ENCODE measurements at regions not wholly inside any gene's neighbourhood (a gene's known extent, or its start where the extent isn't known, plus 50 kb on each side); places are given as distances from the start of the nearest gene placed in this dataset.
"Not testable (repeated sequence)": the region's sequence is repeated elsewhere in the genome, so short reads cannot be mapped to it uniquely, and the experiment has no call there.

GRCh38 chr2:239832490-239833268 is 192.5 kb downstream of the NDUFA10 start:
- DNase-seq (ENCODE audit: low read depth in 2 of 2): no peak

DNA sequence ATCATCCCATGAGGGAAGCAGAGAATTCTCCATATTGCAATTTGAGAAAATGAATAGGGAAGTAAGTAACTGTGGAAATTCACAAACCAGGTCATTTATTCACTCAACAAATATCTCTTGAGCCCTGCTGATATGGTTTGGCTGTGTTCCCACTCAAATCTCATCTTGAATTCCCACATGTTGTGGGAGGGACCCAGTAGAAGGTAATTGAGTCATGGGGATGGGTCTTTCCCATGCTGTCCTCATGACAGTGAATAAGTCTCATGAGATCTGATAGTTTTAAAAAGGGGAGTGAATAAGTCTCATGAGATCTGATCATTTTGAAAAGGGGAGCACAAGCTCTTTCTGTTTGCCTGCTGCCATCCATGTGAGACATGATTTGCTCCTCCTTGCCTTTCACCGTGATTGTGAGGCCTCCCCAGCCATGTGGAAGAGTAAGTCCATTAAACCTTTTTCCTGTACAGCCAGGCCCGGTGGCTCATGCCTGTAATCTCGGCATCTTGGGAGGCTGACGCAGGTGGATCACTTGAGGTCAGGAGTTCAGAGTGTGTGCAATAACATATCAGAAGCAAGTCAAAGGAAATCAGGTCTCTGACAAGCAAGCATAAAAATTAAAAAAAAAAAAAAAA is 193.2 kb downstream of the NDUFA10 start:
- DNase-seq (ENCODE audit: low read depth in 2 of 2): no peak

DNA sequence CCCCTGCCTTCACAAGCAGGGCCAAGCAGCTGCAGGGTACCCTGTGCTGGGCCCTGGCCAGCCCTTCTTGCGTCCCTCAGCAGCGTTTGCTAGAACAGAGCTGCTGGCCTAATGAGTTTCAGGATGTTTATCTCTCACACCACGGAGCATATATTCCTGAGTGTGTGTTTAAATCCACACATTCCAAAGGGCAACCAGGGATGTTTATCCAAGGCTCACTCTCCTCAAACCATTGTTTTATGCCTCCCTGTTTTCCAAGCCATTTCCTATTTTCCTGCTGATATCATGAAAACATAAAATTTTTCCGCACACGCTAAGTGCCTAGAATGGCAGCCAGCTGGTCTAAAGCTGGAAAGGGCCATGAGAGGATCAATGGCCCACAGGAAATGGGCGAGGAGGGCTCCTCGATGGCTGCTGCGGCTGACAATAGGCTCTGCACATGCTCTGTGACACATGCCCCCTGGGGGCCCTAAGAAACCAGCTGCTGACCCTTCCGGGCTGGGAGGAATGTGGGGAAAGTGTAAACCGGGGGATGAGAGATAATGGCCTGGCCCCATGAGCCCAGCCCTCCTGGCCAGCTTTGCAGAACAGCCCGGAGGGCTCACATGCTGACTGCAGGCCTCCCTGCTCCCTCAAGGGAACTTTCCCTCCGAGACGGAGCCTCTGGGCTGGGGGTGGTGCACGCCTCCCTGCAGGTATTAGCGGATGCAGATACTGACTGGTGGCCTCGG is 194.0 kb downstream of the NDUFA10 start:
- DNase-seq (ENCODE audit: low read depth in 2 of 2): no peak

- DNase-seq (ENCODE audit: low read depth in 2 of 2): no peak
These were observed 194.8 kb downstream of the NDUFA10 start for GRCh38 chr2:239830121-239831000.

- no peak for DNase-seq (ENCODE audit: low read depth in 2 of 2)
These were observed 195.8 kb downstream of the NDUFA10 start for GRCh38 chr2:239829326-239829725.

DNA sequence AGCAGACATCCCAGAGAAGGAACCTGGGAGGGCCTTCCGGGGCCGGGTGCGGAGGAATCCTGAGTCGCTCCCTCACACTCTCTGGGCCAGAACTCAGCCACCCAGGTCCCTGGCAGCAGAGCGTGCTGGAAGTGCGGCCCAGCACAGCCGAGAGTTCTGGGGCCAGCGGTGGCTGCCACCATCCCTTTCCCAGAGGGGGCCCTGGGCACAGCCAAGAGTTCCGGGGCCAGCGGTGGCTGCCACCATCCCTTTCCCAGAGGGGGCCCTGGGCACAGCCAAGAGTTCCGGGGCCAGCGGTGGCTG is 196.2 kb downstream of the NDUFA10 start:
- DNase-seq (ENCODE audit: low read depth in 2 of 2): not testable (repeated sequence)

- no peak for DNase-seq (ENCODE audit: low read depth in 2 of 2)
These were observed 196.8 kb downstream of the NDUFA10 start for GRCh38 chr2:239828192-239828972.

GRCh38 chr2:239827523-239827890 is 197.6 kb downstream of the NDUFA10 start:
- no peak for DNase-seq (ENCODE audit: low read depth in 2 of 2)

- DNase-seq (ENCODE audit: low read depth in 2 of 2): no peak
These were observed 198.2 kb downstream of the NDUFA10 start for GRCh38 chr2:239826786-239827522.

GRCh38 chr2:239826376-239826775 is 198.8 kb downstream of the NDUFA10 start:
- no peak for DNase-seq (ENCODE audit: low read depth in 2 of 2)

- DNase-seq (ENCODE audit: low read depth in 2 of 2): no peak
These were observed 199.5 kb downstream of the NDUFA10 start for GRCh38 chr2:239825705-239825979.

DNA sequence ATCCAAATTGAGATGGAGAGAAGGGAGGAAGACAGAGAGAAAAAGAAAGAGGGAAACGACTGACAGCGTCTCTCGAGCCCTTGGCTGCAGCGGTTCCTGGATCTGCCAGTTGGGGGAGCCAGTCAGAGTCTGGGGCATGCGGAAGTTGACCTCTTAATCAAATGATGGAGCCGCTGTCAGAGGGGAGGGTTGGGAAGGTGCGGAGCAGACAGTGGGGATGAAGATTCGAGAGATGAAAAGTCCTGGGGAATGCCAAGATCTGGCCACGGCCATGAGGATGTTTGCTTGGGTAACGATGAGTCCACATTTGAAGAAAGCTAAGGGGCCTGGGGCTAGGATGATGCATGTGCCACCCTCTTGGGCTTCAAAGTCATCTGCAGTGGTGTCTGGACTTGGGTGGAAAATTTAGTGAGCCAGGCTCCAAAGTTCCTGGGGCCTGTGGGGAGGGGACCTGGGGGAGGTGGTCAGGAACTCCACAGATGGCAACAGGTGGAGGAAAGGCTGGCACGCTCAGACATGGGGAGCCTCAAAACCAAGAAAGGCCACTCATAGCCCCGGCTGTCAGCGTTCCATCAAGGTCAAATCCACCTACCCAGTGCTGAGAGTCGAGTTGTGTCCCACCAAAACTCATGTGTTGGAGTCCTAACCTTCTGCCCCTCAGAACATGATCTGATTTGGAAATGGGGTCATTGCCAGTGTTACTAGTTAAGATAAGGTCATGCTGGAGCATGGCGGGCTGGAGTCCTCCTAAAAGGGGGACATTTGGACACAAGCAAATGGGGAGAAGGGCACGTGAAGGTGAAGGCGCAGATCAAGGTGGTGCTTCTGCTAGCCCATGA is 200.1 kb downstream of the NDUFA10 start:
- no peak for DNase-seq (ENCODE audit: low read depth in 2 of 2)

GRCh38 chr2:239824046-239824694 is 201.0 kb downstream of the NDUFA10 start:
- no peak for DNase-seq (ENCODE audit: low read depth in 2 of 2)

GRCh38 chr2:239822146-239822831 is 202.9 kb downstream of the NDUFA10 start:
- DNase-seq (ENCODE audit: low read depth in 2 of 2): peak in 1 of 2 donors; percentile 13

DNA sequence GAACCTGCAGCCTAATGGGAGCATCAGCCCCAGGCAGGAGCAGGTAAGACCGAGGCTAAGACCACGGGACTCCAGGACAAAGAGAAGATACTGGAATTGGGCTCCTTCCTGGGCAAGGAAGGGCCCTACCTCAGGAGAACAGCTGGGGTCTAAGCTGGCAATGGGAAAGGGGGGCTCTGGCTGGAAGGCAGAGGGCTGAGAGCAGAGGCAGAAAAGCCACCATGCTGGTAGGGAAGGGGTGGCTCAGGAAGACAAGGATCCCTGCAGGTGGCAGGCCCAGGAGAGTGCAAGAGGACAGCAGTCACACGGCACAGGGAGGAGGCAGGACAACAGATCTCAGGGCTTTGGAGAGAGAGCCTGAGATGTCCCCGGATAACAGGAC is 203.5 kb downstream of the NDUFA10 start:
- no peak for DNase-seq (ENCODE audit: low read depth in 2 of 2)

GRCh38 chr2:239820836-239821693 is 204.1 kb downstream of the NDUFA10 start:
- no peak for DNase-seq (ENCODE audit: low read depth in 2 of 2)

DNA sequence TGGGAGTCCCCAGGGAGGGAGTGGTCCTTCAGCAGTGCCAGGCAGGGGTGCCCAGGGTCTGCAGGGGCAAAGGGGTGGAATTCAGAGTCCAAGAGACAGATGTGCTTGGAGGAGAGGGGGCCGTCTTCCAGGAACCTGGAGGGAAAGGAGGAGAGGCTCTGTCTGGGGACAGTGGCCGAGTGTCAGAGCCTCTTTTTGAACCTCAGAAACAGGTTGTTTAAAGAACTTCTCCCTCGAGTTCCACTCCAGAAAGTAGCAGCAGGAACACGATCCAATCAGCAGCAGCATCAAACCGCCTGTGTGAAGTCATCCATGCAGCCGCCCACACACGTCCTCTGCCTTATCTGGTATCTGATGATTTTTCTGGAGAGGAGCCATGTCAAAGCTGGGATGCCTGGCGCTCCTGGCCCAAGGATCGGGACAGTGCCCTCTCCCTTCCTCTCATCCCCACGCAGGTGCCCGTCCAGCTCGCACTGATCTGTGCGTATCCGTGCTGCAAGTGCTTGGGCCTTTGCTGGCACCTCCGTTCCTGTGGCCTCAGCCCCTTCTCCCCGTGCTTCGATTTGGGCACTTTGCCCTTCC is 205.1 kb downstream of the NDUFA10 start:
- DNase-seq (ENCODE audit: low read depth in 2 of 2): no peak
